Kidney tubule cell (primary cell): ENCODE measurements at regions not wholly inside any gene's neighbourhood (a gene's known extent, or its start where the extent isn't known, plus 50 kb on each side); places are given as distances from the start of the nearest gene placed in this dataset.

ENCODE experiments used
- DNase-seq: peaks from one replicate; pipeline ENCODE4 v3.0.0-alpha.2; 2018; ENCODE audit warnings: low spot score

DNA sequence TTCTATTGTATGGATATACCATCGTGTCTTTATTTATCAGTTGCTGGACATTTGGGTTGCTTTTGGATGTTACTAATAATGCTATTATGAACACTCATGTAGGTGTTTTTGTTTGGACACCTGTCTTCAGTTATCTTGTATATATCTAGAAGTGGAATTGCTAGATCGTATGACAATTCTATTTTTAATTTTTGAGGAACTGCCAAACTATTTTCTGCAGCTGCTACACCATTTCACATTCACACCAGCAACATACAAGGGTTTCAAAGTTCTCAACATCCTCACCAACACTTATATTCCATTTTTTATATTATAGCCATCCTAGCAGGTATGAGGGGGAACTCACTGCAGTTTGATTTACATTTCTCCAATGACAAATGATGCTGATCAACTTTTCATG is 324.6 kb downstream of the CAAP1 start:
- no peak for DNase-seq

DNA sequence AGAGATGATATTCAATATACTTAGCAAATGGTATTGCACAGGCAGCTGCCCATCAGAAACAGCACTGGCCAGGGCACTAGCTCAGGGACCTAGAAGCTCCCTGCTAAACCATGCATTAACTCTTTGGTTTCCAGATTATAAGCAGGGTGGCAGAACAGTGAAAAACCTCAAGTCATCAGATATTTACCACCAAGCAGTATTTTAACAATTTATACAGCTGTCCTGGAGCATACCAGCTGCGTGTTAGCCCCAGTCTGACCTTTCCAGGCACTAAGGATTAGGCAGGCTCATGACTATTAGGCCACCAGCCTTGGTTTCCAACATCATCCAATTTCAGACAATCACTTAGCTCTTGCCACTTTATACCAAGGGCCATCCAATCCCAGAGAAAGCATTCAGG is 326.5 kb downstream of the CAAP1 start:
- no peak for DNase-seq

- no peak for DNase-seq
These were observed 327.5 kb downstream of the CAAP1 start for GRCh38 chr9:26565118-26565517.

- DNase-seq, result no peak
These were observed 330.3 kb downstream of the CAAP1 start for GRCh38 chr9:26562338-26562737.

DNA sequence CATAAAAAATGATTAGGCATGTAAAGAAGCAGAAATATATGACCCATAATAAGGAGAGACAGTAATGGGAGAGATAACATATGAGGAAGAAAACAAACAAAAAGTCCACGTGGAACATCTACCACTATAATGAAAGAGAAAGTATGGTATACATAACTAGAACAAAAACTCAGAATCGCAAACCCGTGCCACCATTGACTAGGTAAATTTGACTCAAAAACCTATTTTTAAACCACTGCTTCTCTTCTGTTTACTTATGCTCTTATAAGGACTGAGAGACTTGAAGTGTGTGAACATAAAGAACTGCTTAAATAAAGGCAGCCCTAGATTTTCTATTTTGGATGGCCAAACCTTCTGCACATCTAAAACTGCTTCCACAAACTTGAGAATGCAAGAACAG is 330.7 kb downstream of the CAAP1 start:
- no peak for DNase-seq

- no peak for DNase-seq
These were observed 333.1 kb downstream of the CAAP1 start for GRCh38 chr9:26559506-26559905.

- no peak for DNase-seq
These were observed 340.6 kb downstream of the CAAP1 start for GRCh38 chr9:26551971-26552370.

DNA sequence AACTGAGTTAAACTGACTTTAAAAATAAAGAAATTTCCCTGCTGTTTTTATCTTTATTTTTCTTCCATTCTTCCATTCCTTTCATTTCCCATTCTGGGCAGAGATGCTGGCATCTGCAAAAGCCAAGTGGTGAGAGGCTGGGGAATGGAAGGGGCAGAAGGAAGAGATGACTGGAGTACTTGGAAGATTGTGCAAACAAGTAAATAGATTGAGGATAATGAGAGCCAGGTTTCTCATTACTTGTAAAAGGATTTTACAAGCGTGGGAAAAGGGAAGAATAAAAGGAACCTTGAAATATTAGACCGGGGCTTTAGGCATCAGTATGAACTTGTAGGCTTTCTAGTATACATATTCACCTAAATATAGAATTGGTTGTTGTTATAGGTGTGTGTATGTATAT is 341.2 kb downstream of the CAAP1 start:
- no peak for DNase-seq

GRCh38 chr9:26548781-26549290 is 343.8 kb downstream of the CAAP1 start:
- no peak for DNase-seq

DNA sequence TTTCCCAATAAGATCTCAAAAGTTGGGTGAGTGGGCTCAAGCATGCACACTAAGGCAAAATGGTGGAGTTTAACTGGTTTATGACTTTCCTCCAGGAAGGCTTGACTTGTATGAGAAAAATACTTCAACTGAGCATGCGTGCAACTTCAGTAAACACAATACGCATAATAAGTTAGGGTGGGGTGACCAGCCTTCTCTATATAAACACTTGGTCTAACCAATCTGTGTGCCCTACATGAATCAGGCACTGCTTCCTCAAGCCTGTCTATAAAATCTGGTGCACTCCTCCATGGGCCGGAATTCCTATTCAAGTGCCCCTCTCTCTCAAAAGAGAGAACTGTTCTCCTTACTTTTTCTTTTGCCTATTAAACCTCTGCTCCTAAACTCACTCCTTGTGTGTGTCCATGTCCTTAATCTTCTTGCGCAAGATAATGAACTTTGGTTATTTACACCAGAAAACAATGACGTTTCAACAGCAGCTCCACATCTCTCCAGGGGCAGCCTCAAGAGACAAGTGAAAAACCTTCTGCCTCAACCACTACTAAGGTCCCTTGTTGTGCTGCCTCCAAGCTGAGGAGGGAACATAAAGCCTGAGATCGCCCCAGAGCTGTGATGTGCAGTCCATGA is 352.6 kb downstream of the CAAP1 start:
- no peak for DNase-seq

DNA sequence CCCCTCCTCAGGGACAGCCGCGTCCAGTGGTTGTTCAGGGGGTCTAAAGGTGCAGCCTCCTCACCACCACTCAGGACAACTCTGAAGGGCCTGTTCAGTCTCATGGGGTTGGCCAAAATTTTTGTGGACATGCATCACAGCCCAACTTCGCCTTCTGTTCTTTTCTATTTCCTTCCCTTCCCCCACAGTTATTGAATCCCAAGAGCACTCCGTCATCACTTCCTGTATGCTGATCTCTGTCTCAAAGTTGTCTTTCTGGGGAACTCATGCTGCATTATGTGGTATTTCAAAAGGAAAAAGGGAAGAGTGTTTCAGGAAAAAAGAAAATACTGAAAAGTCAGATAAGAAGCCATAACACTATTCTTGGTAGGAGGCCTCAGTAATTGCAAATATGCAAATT is 355.4 kb downstream of the CAAP1 start:
- DNase-seq, result no peak

GRCh38 chr9:26535151-26535550 is 357.5 kb downstream of the CAAP1 start:
- no peak for DNase-seq

- DNase-seq, result no peak
These were observed 361.8 kb downstream of the CAAP1 start for GRCh38 chr9:26530841-26531240.

- DNase-seq, result no peak
These were observed 364.7 kb downstream of the CAAP1 start for GRCh38 chr9:26527931-26528330.

- no peak for DNase-seq
These were observed 368.3 kb downstream of the CAAP1 start for GRCh38 chr9:26524267-26524666.

DNA sequence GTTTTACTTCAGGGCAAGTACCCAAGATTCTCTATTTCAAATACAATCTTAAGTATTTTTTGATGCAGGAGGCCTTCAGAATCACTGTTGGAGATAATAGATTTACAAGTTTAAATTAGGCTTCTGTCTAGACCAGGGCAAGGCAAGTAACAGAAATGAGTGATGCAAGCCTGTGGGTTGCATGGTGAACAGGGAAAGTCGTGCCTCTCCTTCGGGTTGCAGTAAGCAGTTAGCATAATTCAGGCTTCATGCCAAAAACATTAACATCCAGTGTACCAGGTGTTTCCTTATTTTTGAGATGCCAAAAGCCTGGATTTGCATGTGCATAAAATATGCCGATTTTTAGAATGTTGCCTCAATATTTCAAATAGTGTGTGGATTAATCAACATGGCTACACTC is 369.0 kb downstream of the CAAP1 start:
- no peak for DNase-seq

GRCh38 chr9:26520141-26520540 is 372.5 kb downstream of the CAAP1 start:
- no peak for DNase-seq

GRCh38 chr9:26516773-26517343 is 375.7 kb downstream of the CAAP1 start:
- no peak for DNase-seq

GRCh38 chr9:26513730-26514129 is 378.9 kb downstream of the CAAP1 start:
- no peak for DNase-seq

DNA sequence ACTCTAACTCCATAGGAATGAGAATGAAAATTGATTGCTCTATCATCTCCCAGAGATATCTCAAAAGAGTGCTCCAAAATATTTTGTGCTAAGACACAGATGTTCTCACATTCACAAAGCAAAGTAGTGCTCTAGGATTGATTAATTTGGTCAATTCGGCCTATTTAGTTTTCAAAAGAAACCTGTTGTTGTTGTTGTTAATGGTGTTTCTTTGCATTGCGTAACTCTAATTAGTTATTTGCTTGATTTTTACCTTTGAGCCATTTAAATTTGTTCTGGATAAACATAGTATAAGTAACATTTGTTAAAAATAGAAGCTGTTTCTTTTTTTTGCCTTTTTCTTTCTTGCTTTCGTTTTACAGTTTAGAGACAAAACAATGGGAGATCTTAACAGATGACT is 382.5 kb downstream of the CAAP1 start:
- DNase-seq, result no peak

DNA sequence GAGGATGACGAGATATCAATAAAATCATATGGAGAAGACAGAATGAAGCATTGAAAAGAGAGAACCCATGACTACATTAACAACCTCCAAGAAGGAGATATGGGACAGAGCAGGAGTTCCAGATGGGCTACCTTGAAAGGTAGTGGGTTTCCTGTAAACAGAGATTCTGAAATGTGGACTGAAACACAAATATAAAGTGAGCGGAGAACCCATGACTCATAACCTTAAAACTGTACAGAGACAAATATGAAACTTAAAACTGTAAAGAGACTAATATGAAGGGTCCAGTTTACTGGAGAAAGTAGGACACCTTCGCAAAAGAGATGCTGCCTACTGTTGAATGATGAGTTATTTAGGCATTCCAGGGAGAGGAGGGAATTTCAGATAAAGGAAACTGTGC is 383.7 kb downstream of the CAAP1 start:
- DNase-seq, result no peak

GRCh38 chr9:26504057-26504456 is 388.5 kb downstream of the CAAP1 start:
- no peak for DNase-seq

DNA sequence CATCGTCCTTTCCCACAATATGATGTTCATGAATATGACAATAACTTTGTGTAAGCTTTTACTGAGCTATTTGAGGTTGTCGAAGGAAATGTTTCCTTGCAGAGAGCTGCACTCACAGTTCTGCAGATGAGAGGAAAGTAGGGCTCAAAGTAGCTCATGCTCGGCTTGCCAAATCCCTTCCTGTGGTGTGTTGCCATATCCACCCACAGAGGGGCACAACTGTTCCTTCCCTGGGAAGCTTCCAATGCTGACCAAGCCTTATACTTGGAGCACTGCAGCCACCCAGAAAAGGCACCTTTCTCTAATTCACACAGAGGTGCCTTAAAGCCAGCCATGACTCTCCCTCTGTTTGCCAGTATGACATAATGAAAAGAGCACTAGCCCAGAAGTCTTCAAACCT is 390.3 kb downstream of the CAAP1 start:
- DNase-seq, result no peak

DNA sequence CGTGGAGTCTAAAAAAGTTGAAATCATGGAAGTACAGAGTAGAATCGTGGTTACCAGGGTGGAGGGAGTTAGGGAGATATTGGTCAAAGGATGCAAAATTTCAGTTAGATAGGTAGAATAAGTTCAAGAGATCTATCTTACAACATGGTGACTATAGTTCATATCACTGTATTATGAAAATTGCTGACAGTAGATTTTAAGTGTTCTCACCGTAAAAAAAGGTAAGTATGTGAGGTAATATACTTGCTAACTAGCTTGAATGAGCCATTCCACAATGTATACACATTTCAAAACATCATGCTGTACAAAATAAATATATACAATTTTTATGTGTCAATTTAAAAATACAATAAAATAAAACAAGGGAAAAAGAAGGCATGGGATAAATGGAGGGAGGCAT is 392.1 kb downstream of the CAAP1 start:
- DNase-seq, result no peak
